ENCODE measurements at regions not wholly inside any gene's neighbourhood (a gene's known extent, or its start where the extent isn't known, plus 50 kb on each side); places are given as distances from the start of the nearest gene placed in this dataset.

DNA sequence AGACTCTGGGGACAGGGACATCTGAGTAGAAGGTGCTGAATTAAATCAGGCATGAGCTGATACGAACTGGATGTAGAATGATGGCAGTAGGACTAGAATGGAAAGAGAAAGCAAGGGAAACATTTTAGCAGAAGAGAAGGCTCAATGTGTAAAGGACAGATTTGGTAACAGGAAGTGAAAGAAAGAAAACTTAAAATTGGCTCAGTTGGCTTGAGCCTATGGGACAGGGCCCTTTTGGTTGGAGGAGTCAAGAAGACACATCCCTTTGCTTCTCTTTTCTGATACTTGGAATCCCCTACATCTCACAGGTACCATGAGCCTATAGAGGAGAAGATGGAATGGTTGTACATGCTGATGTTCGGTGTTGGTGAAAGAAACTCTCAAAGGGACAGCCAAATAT is 300.6 kb upstream of the PLXNA2 start:
- TF ChIP-seq, protein P1, sequence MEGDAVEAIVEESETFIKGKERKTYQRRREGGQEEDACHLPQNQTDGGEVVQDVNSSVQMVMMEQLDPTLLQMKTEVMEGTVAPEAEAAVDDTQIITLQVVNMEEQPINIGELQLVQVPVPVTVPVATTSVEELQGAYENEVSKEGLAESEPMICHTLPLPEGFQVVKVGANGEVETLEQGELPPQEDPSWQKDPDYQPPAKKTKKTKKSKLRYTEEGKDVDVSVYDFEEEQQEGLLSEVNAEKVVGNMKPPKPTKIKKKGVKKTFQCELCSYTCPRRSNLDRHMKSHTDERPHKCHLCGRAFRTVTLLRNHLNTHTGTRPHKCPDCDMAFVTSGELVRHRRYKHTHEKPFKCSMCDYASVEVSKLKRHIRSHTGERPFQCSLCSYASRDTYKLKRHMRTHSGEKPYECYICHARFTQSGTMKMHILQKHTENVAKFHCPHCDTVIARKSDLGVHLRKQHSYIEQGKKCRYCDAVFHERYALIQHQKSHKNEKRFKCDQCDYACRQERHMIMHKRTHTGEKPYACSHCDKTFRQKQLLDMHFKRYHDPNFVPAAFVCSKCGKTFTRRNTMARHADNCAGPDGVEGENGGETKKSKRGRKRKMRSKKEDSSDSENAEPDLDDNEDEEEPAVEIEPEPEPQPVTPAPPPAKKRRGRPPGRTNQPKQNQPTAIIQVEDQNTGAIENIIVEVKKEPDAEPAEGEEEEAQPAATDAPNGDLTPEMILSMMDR (IDR thresholded peaks at IDR 0.05): no peak
- no peak for TF ChIP-seq ZFX (IDR thresholded peaks at IDR 0.05; ENCODE audit: borderline replicate concordance)
